Bronchial epithelial cell (primary cell): ENCODE measurements at regions not wholly inside any gene's neighbourhood (a gene's known extent, or its start where the extent isn't known, plus 50 kb on each side); places are given as distances from the start of the nearest gene placed in this dataset.

Source experiments
- DNase-seq: peaks from one replicate; pipeline ENCODE4 v3.0.0-alpha.2; 2010; ENCODE audit warnings: low read depth
- FAIRE-seq: peaks from 2 replicates; lab custom pipeline; 2011; peaks lifted over from hg19 to GRCh38; lab: Jason Lieb, UNC
- H3K27me3 ChIP-seq: 2 replicates; pipeline ENCODE4 v1.5.1; 2011; ENCODE audit warnings: low read length; ENCODE audit not compliant: control insufficient read depth, insufficient read depth
- H3K36me3 ChIP-seq: 2 replicates; pipeline ENCODE4 v1.5.1; 2011; ENCODE audit warnings: low read length; ENCODE audit not compliant: control insufficient read depth, insufficient read depth
- H3K4me3 ChIP-seq: 2 replicates; pipeline ENCODE4 v1.5.1; 2011; ENCODE audit warnings: mild to moderate bottlenecking, low read depth, low read length, control low read depth
- TF ChIP-seq, protein P1 (sequence below): IDR thresholded peaks from 2 replicates; pipeline ENCODE4 v1.5.1; 2011; ENCODE audit warnings: mild to moderate bottlenecking, moderate library complexity, low read length, control low read depth, inconsistent platforms; ENCODE audit not compliant: insufficient read depth, severe bottlenecking

- H3K4me3 ChIP-seq, result no peak overlapping the region
- DNase-seq (peak; percentile 1), FAIRE-seq (no peak)
- TF ChIP-seq, protein P1, sequence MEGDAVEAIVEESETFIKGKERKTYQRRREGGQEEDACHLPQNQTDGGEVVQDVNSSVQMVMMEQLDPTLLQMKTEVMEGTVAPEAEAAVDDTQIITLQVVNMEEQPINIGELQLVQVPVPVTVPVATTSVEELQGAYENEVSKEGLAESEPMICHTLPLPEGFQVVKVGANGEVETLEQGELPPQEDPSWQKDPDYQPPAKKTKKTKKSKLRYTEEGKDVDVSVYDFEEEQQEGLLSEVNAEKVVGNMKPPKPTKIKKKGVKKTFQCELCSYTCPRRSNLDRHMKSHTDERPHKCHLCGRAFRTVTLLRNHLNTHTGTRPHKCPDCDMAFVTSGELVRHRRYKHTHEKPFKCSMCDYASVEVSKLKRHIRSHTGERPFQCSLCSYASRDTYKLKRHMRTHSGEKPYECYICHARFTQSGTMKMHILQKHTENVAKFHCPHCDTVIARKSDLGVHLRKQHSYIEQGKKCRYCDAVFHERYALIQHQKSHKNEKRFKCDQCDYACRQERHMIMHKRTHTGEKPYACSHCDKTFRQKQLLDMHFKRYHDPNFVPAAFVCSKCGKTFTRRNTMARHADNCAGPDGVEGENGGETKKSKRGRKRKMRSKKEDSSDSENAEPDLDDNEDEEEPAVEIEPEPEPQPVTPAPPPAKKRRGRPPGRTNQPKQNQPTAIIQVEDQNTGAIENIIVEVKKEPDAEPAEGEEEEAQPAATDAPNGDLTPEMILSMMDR, result no peak
- H3K27me3 ChIP-seq, result no peaks in the 10 kb centered on the region
- H3K36me3 ChIP-seq, result no peaks in the 10 kb centered on the region
These were observed 184.2 kb downstream of the NSG2 start for GRCh38 chr5:174229514-174230370.

- Histone ChIP-seq H3K27me3 (no peaks in the 10 kb centered on the region), H3K36me3 (no peaks in the 10 kb centered on the region), H3K4me3 (no peak overlapping the region)
- DNase-seq, result no peak
- FAIRE-seq, result no peak
- TF ChIP-seq, protein P1, result no peak
These were observed 186.5 kb downstream of the NSG2 start for GRCh38 chr5:174231956-174232487.

DNA sequence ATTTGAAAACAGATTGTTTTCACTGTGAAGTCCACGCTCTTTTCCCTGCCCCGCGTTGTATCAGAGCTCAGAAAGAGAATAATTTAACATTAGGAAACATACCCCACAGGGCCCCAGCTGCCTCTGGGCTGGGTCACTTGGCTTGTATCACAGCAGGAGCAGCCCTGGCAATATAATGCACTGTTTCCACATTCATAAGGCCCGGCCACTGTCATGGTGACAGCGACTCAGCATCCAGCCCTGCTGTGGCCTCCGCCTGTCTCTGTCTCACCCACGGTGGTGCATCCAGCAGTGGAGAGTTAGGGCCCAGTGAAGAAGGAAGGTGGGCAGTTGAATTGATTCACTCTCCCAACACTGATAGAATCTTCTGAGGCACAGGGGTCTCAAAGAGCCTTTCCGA lies 188.9 kb downstream of the NSG2 start:
- Histone ChIP-seq H3K36me3 (no peaks in the 10 kb centered on the region), H3K4me3 (no peak overlapping the region), H3K27me3 (no peaks in the 10 kb centered on the region)
- FAIRE-seq (no peak), DNase-seq (no peak)
- TF ChIP-seq, protein P1, result no peak

DNA sequence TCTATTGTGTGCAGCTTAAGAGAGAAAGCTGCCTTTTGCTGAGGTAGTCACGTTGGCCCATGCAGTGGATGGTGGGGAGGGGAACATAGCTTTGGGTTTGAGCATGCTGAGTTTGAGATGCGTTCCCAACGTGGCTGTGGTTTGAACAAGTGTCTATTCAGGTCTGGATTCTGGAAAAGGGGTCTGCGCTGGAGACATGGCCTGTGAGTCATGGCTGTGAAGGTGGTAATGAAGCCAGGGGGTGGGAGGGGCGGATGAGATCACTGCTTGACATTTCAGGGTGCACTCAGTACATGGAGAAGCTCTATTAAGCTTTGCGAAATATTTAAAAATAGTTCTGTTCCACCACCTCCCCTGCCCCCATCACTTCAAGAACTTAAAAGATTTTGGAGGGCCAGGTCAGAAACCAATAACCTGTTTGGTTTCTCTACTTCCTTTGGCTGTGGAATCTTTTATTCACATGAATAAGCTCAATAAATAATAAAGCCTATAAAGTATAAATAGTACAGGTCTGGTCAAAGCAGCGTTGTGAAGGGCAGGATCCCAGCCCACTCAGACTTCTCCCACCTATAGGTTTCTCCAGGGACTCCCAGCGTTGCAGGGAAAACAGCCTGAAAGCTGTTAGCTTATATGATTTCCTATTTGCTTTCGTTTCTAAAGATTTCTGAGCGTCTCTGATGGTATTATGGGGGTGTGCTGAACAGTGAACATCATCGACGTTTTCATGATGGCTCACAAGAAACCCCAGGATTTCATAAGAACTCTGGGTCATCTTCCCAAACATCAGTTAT lies 189.9 kb downstream of the NSG2 start:
- FAIRE-seq, result no peak
- TF ChIP-seq, protein P1, result no peak
- Histone ChIP-seq H3K27me3 (no peaks in the 10 kb centered on the region), H3K4me3 (no peak overlapping the region), H3K36me3 (no peaks in the 10 kb centered on the region)
- DNase-seq, result no peak

DNA sequence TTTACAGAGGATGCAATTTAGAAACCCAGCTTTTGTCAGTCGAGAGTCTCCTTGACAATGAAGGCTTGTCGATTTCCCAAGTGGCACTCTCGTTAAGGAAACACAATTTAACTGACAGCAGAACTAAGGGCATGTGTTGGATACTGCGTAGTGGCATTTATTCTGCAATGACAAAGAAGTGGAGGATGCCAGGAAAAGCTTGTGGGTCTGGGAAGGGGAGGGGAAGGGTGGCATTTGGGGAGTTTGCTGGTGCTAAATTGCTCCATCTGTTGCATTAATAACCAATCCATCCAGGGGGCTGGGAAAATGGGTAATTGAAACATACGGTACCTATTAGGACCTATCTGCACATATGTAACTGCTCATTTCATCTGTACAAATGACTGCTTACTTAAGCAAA lies 190.6 kb downstream of the NSG2 start:
- TF ChIP-seq, protein P1, result no peak
- DNase-seq, result no peak
- H3K4me3 ChIP-seq, result no peak overlapping the region
- H3K36me3 ChIP-seq, result no peaks in the 10 kb centered on the region
- FAIRE-seq, result no peak
- no peaks in the 10 kb centered on the region for H3K27me3 ChIP-seq
